ENCODE measurements at regions not wholly inside any gene's neighbourhood (a gene's known extent, or its start where the extent isn't known, plus 50 kb on each side); places are given as distances from the start of the nearest gene placed in this dataset.

GRCh38 chr9:28584542-28584941, 1011.3 kb upstream of the C9orf72 start:
- no peak for TF ChIP-seq CTCF (conservative IDR thresholded peaks at IDR 0.05; ENCODE audit: low read depth, low read length)
- H3K4me3 ChIP-seq (ENCODE audit: low read depth, low read length) = no peak overlapping the region
- DNase-seq (ENCODE audit: low read depth) = no peak

GRCh38 chr9:28587052-28587451, 1013.8 kb upstream of the C9orf72 start:
- H3K4me3 ChIP-seq (ENCODE audit: low read depth, low read length) = no peak overlapping the region
- DNase-seq (ENCODE audit: low read depth) = no peak
- TF ChIP-seq CTCF (conservative IDR thresholded peaks at IDR 0.05; ENCODE audit: low read depth, low read length) = no peak

- H3K4me3 ChIP-seq (ENCODE audit: low read depth, low read length) = no peak overlapping the region
- DNase-seq (ENCODE audit: low read depth) = no peak
- TF ChIP-seq CTCF (conservative IDR thresholded peaks at IDR 0.05; ENCODE audit: low read depth, low read length) = no peak
Observed at GRCh38 chr9:28598408-28598807, 1025.1 kb upstream of the C9orf72 start.

- H3K4me3 ChIP-seq (ENCODE audit: low read depth, low read length) = no peak overlapping the region
- no peak for TF ChIP-seq CTCF (conservative IDR thresholded peaks at IDR 0.05; ENCODE audit: low read depth, low read length)
- DNase-seq (ENCODE audit: low read depth) = no peak
Observed at GRCh38 chr9:28600226-28600625, 1026.9 kb upstream of the C9orf72 start.

- TF ChIP-seq CTCF (conservative IDR thresholded peaks at IDR 0.05; ENCODE audit: low read depth, low read length) = no peak
- H3K4me3 ChIP-seq (ENCODE audit: low read depth, low read length) = no peak overlapping the region
- no peak for DNase-seq (ENCODE audit: low read depth)
Observed at GRCh38 chr9:28607843-28608242, 1034.6 kb upstream of the C9orf72 start.

GRCh38 chr9:28610339-28610738, 1037.1 kb upstream of the C9orf72 start:
- no peak for TF ChIP-seq CTCF (conservative IDR thresholded peaks at IDR 0.05; ENCODE audit: low read depth, low read length)
- no peak overlapping the region for H3K4me3 ChIP-seq (ENCODE audit: low read depth, low read length)
- no peak for DNase-seq (ENCODE audit: low read depth)

GRCh38 chr9:28616310-28616709, 1043.0 kb upstream of the C9orf72 start:
- no peak overlapping the region for H3K4me3 ChIP-seq (ENCODE audit: low read depth, low read length)
- TF ChIP-seq CTCF (conservative IDR thresholded peaks at IDR 0.05; ENCODE audit: low read depth, low read length) = no peak
- no peak for DNase-seq (ENCODE audit: low read depth)

Measured in choroid plexus epithelial cell (primary cell).